K562 (cell line): ENCODE measurements at regions not wholly inside any gene's neighbourhood (a gene's known extent, or its start where the extent isn't known, plus 50 kb on each side); places are given as distances from the start of the nearest gene placed in this dataset.

Experiments
- ATAC-seq: fragments of 200-7000 bp; cut with Tn5 transposase; 3 replicates; pipeline ENCODE4 v1.9.1; 2020; ENCODE audit warnings: moderate library complexity
- BruUV-seq: library from RNA; stranded (reverse); fragments of 400-500 nt; replicated peaks from 2 replicates; lab custom pipeline; 2021; lab: Mats Ljungman, UMichigan
- CTCF ChIA-PET: fragments of 300-600 bp; formaldehyde crosslinking; extraction: SDS; loops from one replicate; lab custom pipeline; 2021; ENCODE audit warnings: low intra/inter-chr PET ratio; lab: Yijun Ruan, JAX
- POLR2A ChIA-PET: fragments of 300-600, 350-650 bp; sonication (Branson Sonifier 250); formaldehyde crosslinking; extraction: SDS; loops from one replicate; lab custom pipeline; 2021; ENCODE audit warnings: antibody characterized with exemption, inconsistent platforms; lab: Yijun Ruan, JAX
- DNase-seq, 4 experiments: peaks; one replicate each; pipeline versions ENCODE4 v3.0.0 to v3.0.0-alpha.2; 2011 to 2018; ENCODE audit warnings: low spot score in 3 of 4, mixed read lengths in 3 of 4; ENCODE audit errors: extremely low read depth in 1 of 4
- FAIRE-seq: peaks from 2 replicates; lab custom pipeline; 2011; peaks lifted over from hg19 to GRCh38; lab: Jason Lieb, UNC
- H2AFZ ChIP-seq: 2 replicates; pipeline ENCODE4 v1.6.0; 2011; ENCODE audit warnings: low read depth, low read length, control low read depth, inconsistent platforms
- H3K27ac ChIP-seq: fragments of 200-600 bp; 3 replicates; pipeline ENCODE4 v1.8.0; 2011; ENCODE audit warnings: low read depth, mild to moderate bottlenecking, control low read depth, inconsistent platforms, low read length, moderate library complexity, mixed read lengths; ENCODE audit errors: extremely low read depth
- H3K27me3 ChIP-seq, 2 experiments: fragments of 300-600 bp in 1 of 2; 2 replicates in 1 of 2; 3 replicates in 1 of 2; pipeline versions ENCODE4 v1.6.0 to v1.8.0; 2011; ENCODE audit warnings: inconsistent platforms in 2 of 2, low read length in 2 of 2, mild to moderate bottlenecking in 1 of 2, mixed read lengths in 1 of 2, moderate library complexity in 1 of 2; ENCODE audit not compliant: control insufficient read depth in 2 of 2, insufficient read depth in 2 of 2
- H3K36me3 ChIP-seq: fragments of 300-600 bp; 3 replicates; pipeline ENCODE4 v1.8.0; 2011; ENCODE audit warnings: mild to moderate bottlenecking, low read length, inconsistent platforms; ENCODE audit not compliant: control insufficient read depth, insufficient read depth
- H3K4me1 ChIP-seq, 2 experiments: fragments of 200-600 bp in 1 of 2; replicated peaks in 1 of 2; 2 replicates in 1 of 2; 3 replicates in 1 of 2; pipeline versions ENCODE4 v1.5.1 to v1.8.0; 2011; ENCODE audit warnings: inconsistent platforms in 2 of 2, low read length in 2 of 2, mild to moderate bottlenecking in 1 of 2, mixed read lengths in 1 of 2, moderate library complexity in 1 of 2; ENCODE audit not compliant: control insufficient read depth in 2 of 2, insufficient read depth in 2 of 2
- H3K4me2 ChIP-seq: 2 replicates; pipeline ENCODE4 v1.6.1; 2011; ENCODE audit warnings: low read length, control low read depth, inconsistent platforms, mixed read lengths; ENCODE audit not compliant: insufficient read depth
- H3K4me3 ChIP-seq: fragments of 200-600 bp; sonication (generic), shearing (Covaris generic); 2 replicates; pipeline ENCODE4 v1.5.1; 2016; ENCODE audit warnings: control low read depth, inconsistent platforms
- H3K79me2 ChIP-seq: fragments of 200-600 bp; 3 replicates; pipeline ENCODE4 v1.8.0; 2011; ENCODE audit warnings: low read length, inconsistent platforms; ENCODE audit not compliant: control insufficient read depth, insufficient read depth
- H3K9ac ChIP-seq, 2 experiments: 2 replicates each; pipeline versions ENCODE4 v1.6.0 to v1.6.1; 2011; ENCODE audit warnings: low read depth in 2 of 2, low read length in 2 of 2, control low read depth in 1 of 2, inconsistent platforms in 1 of 2, mild to moderate bottlenecking in 1 of 2, mixed read lengths in 1 of 2; ENCODE audit not compliant: insufficient read depth in 1 of 2
- H3K9me1 ChIP-seq: one replicate; pipeline ENCODE4 v1.6.0; 2011; ENCODE audit warnings: inconsistent platforms, mild to moderate bottlenecking, low read length, moderate library complexity; ENCODE audit not compliant: control insufficient read depth, insufficient read depth
- H3K9me3 ChIP-seq: replicated peaks from 2 replicates; pipeline ENCODE4 v1.5.1; 2011; ENCODE audit warnings: low read depth, low read length, inconsistent platforms; ENCODE audit not compliant: control insufficient read depth, insufficient read depth
- H4K20me1 ChIP-seq: replicated peaks from 2 replicates; pipeline ENCODE4 v1.6.1; 2011; ENCODE audit warnings: low read length, inconsistent platforms, mixed read lengths; ENCODE audit not compliant: control insufficient read depth, insufficient read depth
- POLR2A ChIP-seq: fragments of 450-650 bp; conservative IDR thresholded peaks from 2 replicates; pipeline ENCODE4 v1.6.1; 2016
- ZNF584 ChIP-seq: fragments of 200-800 bp; sonication (Bioruptor generic); IDR thresholded peaks from 2 replicates; pipeline ENCODE4 v1.6.1; 2016; ENCODE audit warnings: low read depth, mild to moderate bottlenecking, missing genetic modification characterization, missing compliant biosample characterization
- WGBS: fragments of 100-300 bp; shearing (Covaris generic); methylation state at CpG from one replicate; pipeline ENCODE4 v1.1.6; 2016; ENCODE audit warnings: low coverage, mixed read lengths; ENCODE audit not compliant: insufficient coverage; ENCODE audit errors: missing lambda C conversion rate; 5-methylcytosine and 5-hydroxymethylcytosine counted together
- in situ Hi-C: fragments of 300-500 bp; cut with MboI; formaldehyde crosslinking; loops from 4 replicates; pipeline ENCODE4 v1.15.0; 2018; ENCODE audit warnings: inconsistent platforms, mixed read lengths
- intact Hi-C: fragments of 100-400 bp; cut with micrococcal nuclease; formaldehyde crosslinking; loops from 2 replicates; pipeline ENCODE4 v1.14.2; 2022
- TF ChIP-seq, protein P1 (sequence below): fragments of 250-450 bp; sonication (Bioruptor Pico); IDR thresholded peaks from 2 replicates; pipeline ENCODE4 v1.9.0; 2021; ENCODE audit warnings: mild to moderate bottlenecking
- TF ChIP-seq, protein P2 (sequence below), 2 experiments: fragments of 450-650 bp in 1 of 2; IDR thresholded peaks; 2 replicates each; pipeline ENCODE4 v1.6.1; 2011 to 2017; ENCODE audit warnings: low read depth in 2 of 2, antibody characterized with exemption in 1 of 2, borderline replicate concordance in 1 of 2, low read length in 1 of 2, mild to moderate bottlenecking in 1 of 2, mixed read lengths in 1 of 2; ENCODE audit not compliant: control insufficient read depth in 1 of 2

DNA sequence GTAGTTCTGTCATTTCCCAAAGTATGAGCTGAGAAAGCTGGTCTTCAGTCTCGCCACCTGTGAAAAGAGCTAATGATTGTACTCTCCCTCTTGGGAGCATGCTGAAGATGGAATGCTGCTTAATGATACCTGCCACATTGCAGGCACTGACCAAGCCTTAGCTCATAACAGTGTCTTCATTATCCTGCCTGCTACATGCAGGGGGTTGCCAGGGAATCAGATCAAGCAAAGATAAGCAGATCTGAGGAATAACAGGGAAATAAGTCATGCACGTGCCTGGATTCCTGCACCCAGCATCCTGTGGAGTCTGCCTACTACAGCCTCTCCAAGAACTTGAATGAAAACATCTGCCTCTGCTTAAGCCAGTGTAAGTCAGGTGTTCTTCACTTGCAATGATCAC is 667.3 kb downstream of the NPHP4 start:
- H3K36me3 ChIP-seq = no peaks in the 10 kb centered on the region
- DNase-seq (no peak), FAIRE-seq (no peak), ATAC-seq (no peak)
- in situ Hi-C loops (no loop called here), intact Hi-C loops (no loop called here)
- H3K27ac ChIP-seq = no peak overlapping the region
- no peaks in the 10 kb centered on the region for H3K27me3 ChIP-seq
- H3K9me3 ChIP-seq = no peaks in the 10 kb centered on the region; the same call in 1 of the 2 replicates
- no TSS peak for BruUV-seq
- H2AFZ ChIP-seq = no peak overlapping the region
- no peak overlapping the region for H3K4me3 ChIP-seq
- H3K4me1 ChIP-seq = no peaks in the 10 kb centered on the region
- H3K9me1 ChIP-seq = no peaks in the 10 kb centered on the region
- ChIA-PET CTCF (no interaction called here), POLR2A (interaction anchor here (0.6 kb wide), 1 partner anchor 472 kb away, joined by 3 read pairs; no protein-coding TSS in a partner anchor)
- no peak overlapping the region for H3K9ac ChIP-seq
- no peaks in the 10 kb centered on the region for H3K79me2 ChIP-seq
- no peaks in the 10 kb centered on the region for H4K20me1 ChIP-seq
- 0% methylated on average over 2 of the region's 2 CpGs for WGBS
- TF ChIP-seq ZNF584 (CRISPR knock-in tag) = no peak
- no peak for TF ChIP-seq POLR2A
- TF ChIP-seq, protein P1, sequence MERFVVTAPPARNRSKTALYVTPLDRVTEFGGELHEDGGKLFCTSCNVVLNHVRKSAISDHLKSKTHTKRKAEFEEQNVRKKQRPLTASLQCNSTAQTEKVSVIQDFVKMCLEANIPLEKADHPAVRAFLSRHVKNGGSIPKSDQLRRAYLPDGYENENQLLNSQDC (CRISPR knock-in tag) = no peak
- TF ChIP-seq, protein P2, sequence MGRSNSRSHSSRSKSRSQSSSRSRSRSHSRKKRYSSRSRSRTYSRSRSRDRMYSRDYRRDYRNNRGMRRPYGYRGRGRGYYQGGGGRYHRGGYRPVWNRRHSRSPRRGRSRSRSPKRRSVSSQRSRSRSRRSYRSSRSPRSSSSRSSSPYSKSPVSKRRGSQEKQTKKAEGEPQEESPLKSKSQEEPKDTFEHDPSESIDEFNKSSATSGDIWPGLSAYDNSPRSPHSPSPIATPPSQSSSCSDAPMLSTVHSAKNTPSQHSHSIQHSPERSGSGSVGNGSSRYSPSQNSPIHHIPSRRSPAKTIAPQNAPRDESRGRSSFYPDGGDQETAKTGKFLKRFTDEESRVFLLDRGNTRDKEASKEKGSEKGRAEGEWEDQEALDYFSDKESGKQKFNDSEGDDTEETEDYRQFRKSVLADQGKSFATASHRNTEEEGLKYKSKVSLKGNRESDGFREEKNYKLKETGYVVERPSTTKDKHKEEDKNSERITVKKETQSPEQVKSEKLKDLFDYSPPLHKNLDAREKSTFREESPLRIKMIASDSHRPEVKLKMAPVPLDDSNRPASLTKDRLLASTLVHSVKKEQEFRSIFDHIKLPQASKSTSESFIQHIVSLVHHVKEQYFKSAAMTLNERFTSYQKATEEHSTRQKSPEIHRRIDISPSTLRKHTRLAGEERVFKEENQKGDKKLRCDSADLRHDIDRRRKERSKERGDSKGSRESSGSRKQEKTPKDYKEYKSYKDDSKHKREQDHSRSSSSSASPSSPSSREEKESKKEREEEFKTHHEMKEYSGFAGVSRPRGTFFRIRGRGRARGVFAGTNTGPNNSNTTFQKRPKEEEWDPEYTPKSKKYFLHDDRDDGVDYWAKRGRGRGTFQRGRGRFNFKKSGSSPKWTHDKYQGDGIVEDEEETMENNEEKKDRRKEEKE (IDR thresholded peaks at IDR 0.05; ENCODE audit: borderline replicate concordance in 1 of 2, control insufficient read depth in 1 of 2, low read depth in 2 of 2, low read length in 1 of 2) = no peak
- H3K4me2 ChIP-seq = no peak overlapping the region
